Neural cell (in vitro differentiated cells): ENCODE measurements at regions not wholly inside any gene's neighbourhood (a gene's known extent, or its start where the extent isn't known, plus 50 kb on each side); places are given as distances from the start of the nearest gene placed in this dataset.

Experiments used
- H2AFZ ChIP-seq: fragments of 200-600, 300-800 bp; sonication (generic), shearing (Covaris generic); 2 replicates; pipeline ENCODE4 v1.6.0; 2014; ENCODE audit warnings: low read depth, mild to moderate bottlenecking, antibody characterized with exemption, low read length, moderate library complexity
- H3F3A ChIP-seq: fragments of 200-600 bp; shearing (Covaris generic); 2 replicates; pipeline ENCODE4 v1.6.1; 2016; ENCODE audit warnings: mild to moderate bottlenecking, moderate library complexity, mixed read lengths, antibody characterized with exemption, low read length; ENCODE audit not compliant: insufficient read depth, poor library complexity, severe bottlenecking
- H3K27ac ChIP-seq: fragments of 200-600, 300-800 bp; sonication (generic), shearing (Covaris generic); 2 replicates; pipeline ENCODE4 v1.5.1; 2014; ENCODE audit warnings: mild to moderate bottlenecking, low read length, moderate library complexity
- H3K27me3 ChIP-seq: fragments of 300-800, 200-600 bp; sonication (generic), shearing (Covaris generic); 2 replicates; pipeline ENCODE4 v1.6.0; 2014; ENCODE audit warnings: mild to moderate bottlenecking, low read depth, low read length, moderate library complexity; ENCODE audit not compliant: insufficient read depth
- H3K36me3 ChIP-seq: fragments of 300-800, 200-600 bp; sonication (generic), shearing (Covaris generic); 2 replicates; pipeline ENCODE4 v1.5.1; 2014; ENCODE audit warnings: mild to moderate bottlenecking, antibody characterized with exemption, low read length, moderate library complexity; ENCODE audit not compliant: insufficient read depth
- H3K4me2 ChIP-seq: fragments of 300-800, 200-600 bp; sonication (generic), shearing (Covaris generic); 2 replicates; pipeline ENCODE4 v1.6.0; 2014; ENCODE audit warnings: mild to moderate bottlenecking, low read length
- H3K4me3 ChIP-seq: fragments of 300-800, 200-600 bp; sonication (generic), shearing (Covaris generic); 2 replicates; pipeline ENCODE4 v1.5.1; 2014; ENCODE audit warnings: mild to moderate bottlenecking, low read length, moderate library complexity
- H3K79me2 ChIP-seq: fragments of 200-600 bp; shearing (Covaris generic); replicated peaks from 2 replicates; pipeline ENCODE4 v1.6.0; 2014; ENCODE audit warnings: mild to moderate bottlenecking, low read length, moderate library complexity; ENCODE audit not compliant: insufficient read depth
- H3K9ac ChIP-seq: fragments of 300-800, 200-600 bp; sonication (generic), shearing (Covaris generic); 2 replicates; pipeline ENCODE4 v1.6.1; 2016; ENCODE audit warnings: mild to moderate bottlenecking, low read length, mixed read lengths
- H3K9me2 ChIP-seq: fragments of 200-600 bp; shearing (Covaris generic); 2 replicates; pipeline ENCODE4 v1.6.1; 2016; ENCODE audit warnings: mild to moderate bottlenecking, low read length, mixed read lengths; ENCODE audit not compliant: insufficient read depth
- H3K9me3 ChIP-seq: fragments of 200-600, 300-800 bp; sonication (generic), shearing (Covaris generic); 2 replicates; pipeline ENCODE4 v1.6.1; 2016; ENCODE audit warnings: mild to moderate bottlenecking, mixed run types, low read length, moderate library complexity, mixed read lengths
- H4K20me1 ChIP-seq: fragments of 200-600 bp; shearing (Covaris generic); 2 replicates; pipeline ENCODE4 v1.6.1; 2016; ENCODE audit warnings: mild to moderate bottlenecking, mixed run types; ENCODE audit not compliant: insufficient read depth
- EP300 ChIP-seq: fragments of 450-650 bp; conservative IDR thresholded peaks from 2 replicates; pipeline ENCODE4 v1.6.1; 2014; ENCODE audit warnings: antibody characterized with exemption, mild to moderate bottlenecking, moderate library complexity; ENCODE audit not compliant: poor library complexity, severe bottlenecking
- MXI1 ChIP-seq: fragments of 450-650 bp; conservative IDR thresholded peaks from 2 replicates; pipeline ENCODE4 v1.6.1; 2014; ENCODE audit warnings: antibody characterized with exemption, mild to moderate bottlenecking; ENCODE audit not compliant: poor library complexity, severe bottlenecking
- POLR2AphosphoS5 ChIP-seq: IDR thresholded peaks from 2 replicates; pipeline ENCODE4 v1.6.1; 2012
- RAD21 ChIP-seq: fragments of 450-650 bp; conservative IDR thresholded peaks from 2 replicates; pipeline ENCODE4 v1.6.1; 2014; ENCODE audit warnings: antibody characterized with exemption, mild to moderate bottlenecking, moderate library complexity
- SMC3 ChIP-seq: fragments of 450-650 bp; conservative IDR thresholded peaks from 2 replicates; pipeline ENCODE4 v1.6.1; 2014; ENCODE audit warnings: antibody characterized with exemption, mild to moderate bottlenecking, moderate library complexity; ENCODE audit not compliant: poor library complexity
- TAF1 ChIP-seq: IDR thresholded peaks from 2 replicates; pipeline ENCODE4 v1.6.1; 2012; ENCODE audit warnings: low read depth
- TF ChIP-seq, protein P1 (sequence below): IDR thresholded peaks from 2 replicates; pipeline ENCODE4 v1.6.1; 2012; ENCODE audit warnings: borderline replicate concordance
- TF ChIP-seq, protein P2 (sequence below): fragments of 450-650 bp; IDR thresholded peaks from 2 replicates; pipeline ENCODE4 v1.5.1; 2014; ENCODE audit warnings: antibody characterized with exemption, mild to moderate bottlenecking, moderate library complexity; ENCODE audit not compliant: poor library complexity, severe bottlenecking

- Histone ChIP-seq H4K20me1 (no peaks in the 10 kb centered on the region), H3K4me2 (no peak overlapping the region), H3K27me3 (no peaks in the 10 kb centered on the region), H3K79me2 (no peaks in the 10 kb centered on the region), H3K27ac (no peak overlapping the region), H3K4me3 (no peak overlapping the region), H3K9me2 (no peaks in the 10 kb centered on the region), H3K36me3 (no peaks in the 10 kb centered on the region), H3F3A (no peaks in the 10 kb centered on the region), H2AFZ (no peak overlapping the region), H3K9ac (no peak overlapping the region), H3K9me3 (no peaks in the 10 kb centered on the region)
- TF ChIP-seq POLR2AphosphoS5 (no peak), MXI1 (no peak), TAF1 (no peak), SMC3 (no peak), RAD21 (no peak)
- TF ChIP-seq, protein P1, sequence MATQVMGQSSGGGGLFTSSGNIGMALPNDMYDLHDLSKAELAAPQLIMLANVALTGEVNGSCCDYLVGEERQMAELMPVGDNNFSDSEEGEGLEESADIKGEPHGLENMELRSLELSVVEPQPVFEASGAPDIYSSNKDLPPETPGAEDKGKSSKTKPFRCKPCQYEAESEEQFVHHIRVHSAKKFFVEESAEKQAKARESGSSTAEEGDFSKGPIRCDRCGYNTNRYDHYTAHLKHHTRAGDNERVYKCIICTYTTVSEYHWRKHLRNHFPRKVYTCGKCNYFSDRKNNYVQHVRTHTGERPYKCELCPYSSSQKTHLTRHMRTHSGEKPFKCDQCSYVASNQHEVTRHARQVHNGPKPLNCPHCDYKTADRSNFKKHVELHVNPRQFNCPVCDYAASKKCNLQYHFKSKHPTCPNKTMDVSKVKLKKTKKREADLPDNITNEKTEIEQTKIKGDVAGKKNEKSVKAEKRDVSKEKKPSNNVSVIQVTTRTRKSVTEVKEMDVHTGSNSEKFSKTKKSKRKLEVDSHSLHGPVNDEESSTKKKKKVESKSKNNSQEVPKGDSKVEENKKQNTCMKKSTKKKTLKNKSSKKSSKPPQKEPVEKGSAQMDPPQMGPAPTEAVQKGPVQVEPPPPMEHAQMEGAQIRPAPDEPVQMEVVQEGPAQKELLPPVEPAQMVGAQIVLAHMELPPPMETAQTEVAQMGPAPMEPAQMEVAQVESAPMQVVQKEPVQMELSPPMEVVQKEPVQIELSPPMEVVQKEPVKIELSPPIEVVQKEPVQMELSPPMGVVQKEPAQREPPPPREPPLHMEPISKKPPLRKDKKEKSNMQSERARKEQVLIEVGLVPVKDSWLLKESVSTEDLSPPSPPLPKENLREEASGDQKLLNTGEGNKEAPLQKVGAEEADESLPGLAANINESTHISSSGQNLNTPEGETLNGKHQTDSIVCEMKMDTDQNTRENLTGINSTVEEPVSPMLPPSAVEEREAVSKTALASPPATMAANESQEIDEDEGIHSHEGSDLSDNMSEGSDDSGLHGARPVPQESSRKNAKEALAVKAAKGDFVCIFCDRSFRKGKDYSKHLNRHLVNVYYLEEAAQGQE: no peak
These were observed 117.6 kb downstream of the RMI2 start for GRCh38 chr16:11462861-11463260.

DNA sequence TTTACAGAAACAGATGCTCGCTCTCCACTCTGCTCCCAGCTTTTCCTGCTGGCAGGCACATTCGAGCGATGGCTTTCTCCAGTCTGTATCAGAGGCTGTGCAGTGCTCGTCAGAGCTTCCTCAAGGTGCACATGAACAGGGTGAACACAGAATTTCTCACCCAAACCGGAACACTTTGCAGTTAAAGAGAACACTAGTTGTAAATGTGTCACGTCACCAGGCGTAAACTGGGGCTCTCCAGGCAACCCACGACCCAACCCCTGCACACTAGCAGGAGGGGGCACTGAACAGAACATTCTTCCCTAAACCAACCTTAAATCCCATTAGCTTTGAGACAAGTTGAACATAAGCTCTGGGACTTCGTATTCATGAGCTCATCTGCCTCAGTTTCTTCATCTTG lies 119.0 kb downstream of the RMI2 start:
- no peak overlapping the region for H2AFZ ChIP-seq
- no peaks in the 10 kb centered on the region for H3K27me3 ChIP-seq
- H3K4me2 ChIP-seq: no peak overlapping the region
- no peaks in the 10 kb centered on the region for H3K9me2 ChIP-seq
- H4K20me1 ChIP-seq: no peaks in the 10 kb centered on the region
- no peak overlapping the region for H3K27ac ChIP-seq
- H3K4me3 ChIP-seq: no peak overlapping the region
- no peaks in the 10 kb centered on the region for H3F3A ChIP-seq
- no peak overlapping the region for H3K9ac ChIP-seq
- no peaks in the 10 kb centered on the region for H3K9me3 ChIP-seq
- TF ChIP-seq POLR2AphosphoS5 (no peak), MXI1 (no peak), TAF1 (no peak), EP300 (no peak)
- TF ChIP-seq, protein P1: no peak
- TF ChIP-seq, protein P2, sequence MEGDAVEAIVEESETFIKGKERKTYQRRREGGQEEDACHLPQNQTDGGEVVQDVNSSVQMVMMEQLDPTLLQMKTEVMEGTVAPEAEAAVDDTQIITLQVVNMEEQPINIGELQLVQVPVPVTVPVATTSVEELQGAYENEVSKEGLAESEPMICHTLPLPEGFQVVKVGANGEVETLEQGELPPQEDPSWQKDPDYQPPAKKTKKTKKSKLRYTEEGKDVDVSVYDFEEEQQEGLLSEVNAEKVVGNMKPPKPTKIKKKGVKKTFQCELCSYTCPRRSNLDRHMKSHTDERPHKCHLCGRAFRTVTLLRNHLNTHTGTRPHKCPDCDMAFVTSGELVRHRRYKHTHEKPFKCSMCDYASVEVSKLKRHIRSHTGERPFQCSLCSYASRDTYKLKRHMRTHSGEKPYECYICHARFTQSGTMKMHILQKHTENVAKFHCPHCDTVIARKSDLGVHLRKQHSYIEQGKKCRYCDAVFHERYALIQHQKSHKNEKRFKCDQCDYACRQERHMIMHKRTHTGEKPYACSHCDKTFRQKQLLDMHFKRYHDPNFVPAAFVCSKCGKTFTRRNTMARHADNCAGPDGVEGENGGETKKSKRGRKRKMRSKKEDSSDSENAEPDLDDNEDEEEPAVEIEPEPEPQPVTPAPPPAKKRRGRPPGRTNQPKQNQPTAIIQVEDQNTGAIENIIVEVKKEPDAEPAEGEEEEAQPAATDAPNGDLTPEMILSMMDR: no peak
- no peaks in the 10 kb centered on the region for H3K36me3 ChIP-seq
- no peaks in the 10 kb centered on the region for H3K79me2 ChIP-seq
